ENCODE measurements at regions not wholly inside any gene's neighbourhood (a gene's known extent, or its start where the extent isn't known, plus 50 kb on each side); places are given as distances from the start of the nearest gene placed in this dataset.

- DNase-seq (ENCODE audit: low read depth) = no peak
- no peak overlapping the region for H3K4me3 ChIP-seq (ENCODE audit: control insufficient read depth, low read depth, low read length)
- no peak for TF ChIP-seq CTCF (IDR thresholded peaks at IDR 0.05; ENCODE audit: control insufficient read depth, insufficient read depth, low read depth, low read length, missing control alignments)
Measured at GRCh38 chr1:209104646-209105045, 478.9 kb upstream of the CAMK1G start.

GRCh38 chr1:209105701-209106100, 477.8 kb upstream of the CAMK1G start:
- no peak for TF ChIP-seq CTCF (IDR thresholded peaks at IDR 0.05; ENCODE audit: control insufficient read depth, insufficient read depth, low read depth, low read length, missing control alignments)
- no peak overlapping the region for H3K4me3 ChIP-seq (ENCODE audit: control insufficient read depth, low read depth, low read length)
- no peak for DNase-seq (ENCODE audit: low read depth)

GRCh38 chr1:209106237-209106741, 477.2 kb upstream of the CAMK1G start:
- peak; percentile 29 for TF ChIP-seq CTCF (IDR thresholded peaks at IDR 0.05; ENCODE audit: control insufficient read depth, insufficient read depth, low read depth, low read length, missing control alignments)
- DNase-seq (ENCODE audit: low read depth) = peak; percentile 39
- no peak overlapping the region for H3K4me3 ChIP-seq (ENCODE audit: control insufficient read depth, low read depth, low read length)

- H3K4me3 ChIP-seq (ENCODE audit: control insufficient read depth, low read depth, low read length) = no peak overlapping the region
- no peak for TF ChIP-seq CTCF (IDR thresholded peaks at IDR 0.05; ENCODE audit: control insufficient read depth, insufficient read depth, low read depth, low read length, missing control alignments)
- no peak for DNase-seq (ENCODE audit: low read depth)
Measured at GRCh38 chr1:209106861-209107260, 476.7 kb upstream of the CAMK1G start.

- DNase-seq (ENCODE audit: low read depth) = no peak
- no peak for TF ChIP-seq CTCF (IDR thresholded peaks at IDR 0.05; ENCODE audit: control insufficient read depth, insufficient read depth, low read depth, low read length, missing control alignments)
- no peak overlapping the region for H3K4me3 ChIP-seq (ENCODE audit: control insufficient read depth, low read depth, low read length)
Measured at GRCh38 chr1:209107535-209107934, 476.0 kb upstream of the CAMK1G start.

- no peak for DNase-seq (ENCODE audit: low read depth)
- TF ChIP-seq CTCF (IDR thresholded peaks at IDR 0.05; ENCODE audit: control insufficient read depth, insufficient read depth, low read depth, low read length, missing control alignments) = no peak
- no peak overlapping the region for H3K4me3 ChIP-seq (ENCODE audit: control insufficient read depth, low read depth, low read length)
Measured at GRCh38 chr1:209109001-209109785, 474.3 kb upstream of the CAMK1G start.

Measured in AG09309 (cell line).